ENCODE measurements at regions not wholly inside any gene's neighbourhood (a gene's known extent, or its start where the extent isn't known, plus 50 kb on each side); places are given as distances from the start of the nearest gene placed in this dataset.
"Not testable (repeated sequence)": the region's sequence is repeated elsewhere in the genome, so short reads cannot be mapped to it uniquely, and the experiment has no call there.

GRCh38 chr17:43345515-43345914, 53.3 kb upstream of the ARL4D start:
- not testable (repeated sequence) for DNase-seq

GRCh38 chr17:43344685-43345084, 54.1 kb upstream of the ARL4D start:
- no peak for DNase-seq

- no peak for DNase-seq
Measured at GRCh38 chr17:43342589-43342890, 56.3 kb upstream of the ARL4D start.

- no peak for DNase-seq
Measured at GRCh38 chr17:43341715-43342588, 56.8 kb upstream of the ARL4D start.

GRCh38 chr17:43338886-43339516, 59.8 kb upstream of the ARL4D start:
- peak; percentile 57 for DNase-seq

- DNase-seq, result no peak
Measured at GRCh38 chr17:43337684-43338428, 60.9 kb upstream of the ARL4D start.

GRCh38 chr17:43334738-43335402, 63.9 kb upstream of the ARL4D start:
- peak; percentile 23 for DNase-seq

GRCh38 chr17:43333433-43333943, 65.3 kb upstream of the ARL4D start:
- DNase-seq, result no peak

- no peak for DNase-seq
Measured at GRCh38 chr17:43332230-43332629, 66.6 kb upstream of the ARL4D start.

GRCh38 chr17:43330876-43331639, 67.7 kb upstream of the ARL4D start:
- no peak for DNase-seq

GRCh38 chr17:43329183-43329582, 69.6 kb upstream of the ARL4D start:
- no peak for DNase-seq

- DNase-seq, result no peak
Measured at GRCh38 chr17:43328650-43329049, 70.1 kb upstream of the ARL4D start.

- no peak for DNase-seq
Measured at GRCh38 chr17:43327834-43328420, 70.9 kb upstream of the ARL4D start.

GRCh38 chr17:43327421-43327820, 71.4 kb upstream of the ARL4D start:
- no peak for DNase-seq

GRCh38 chr17:43326490-43327275, 72.1 kb upstream of the ARL4D start:
- DNase-seq, result no peak

GRCh38 chr17:43324205-43324893, 74.4 kb upstream of the ARL4D start:
- DNase-seq, result no peak

- DNase-seq, result no peak
Measured at GRCh38 chr17:43319293-43320124, 79.3 kb upstream of the ARL4D start.

GRCh38 chr17:43316522-43317142, 82.2 kb upstream of the ARL4D start:
- no peak for DNase-seq
